H1 (cell line): ENCODE measurements at regions not wholly inside any gene's neighbourhood (a gene's known extent, or its start where the extent isn't known, plus 50 kb on each side); places are given as distances from the start of the nearest gene placed in this dataset.

Experiments
- ATF2 ChIP-seq: IDR thresholded peaks from 2 replicates; pipeline ENCODE4 v1.6.1; 2012; ENCODE audit warnings: low read length, inconsistent platforms
- BACH1 ChIP-seq: IDR thresholded peaks from 2 replicates; pipeline ENCODE4 v1.6.1; 2012; ENCODE audit warnings: low read length, improper control_type of control experiment
- CTCF ChIP-seq, 3 experiments: IDR thresholded peaks; 1 replicate in 2 of 3; 2 replicates in 1 of 3; pipeline versions ENCODE4 v1.5.1 to v1.6.1; 2011; ENCODE audit warnings: low read length in 3 of 3, mild to moderate bottlenecking in 3 of 3, inconsistent platforms in 2 of 3, low read depth in 1 of 3, moderate library complexity in 1 of 3; ENCODE audit not compliant: insufficient read depth in 1 of 3; ENCODE audit errors: control extremely low read depth in 1 of 3
- RNF2 ChIP-seq: fragments of 200-900, 300-1000 bp; sonication (generic); IDR thresholded peaks from 2 replicates; pipeline ENCODE4 v1.7.1; 2016; ENCODE audit warnings: borderline replicate concordance, low read depth, mild to moderate bottlenecking, antibody characterized with exemption, low read length; ENCODE audit not compliant: poor library complexity, severe bottlenecking; ENCODE audit errors: missing control alignments
- SIX5 ChIP-seq: IDR thresholded peaks from 2 replicates; pipeline ENCODE4 v1.6.1; 2011; ENCODE audit warnings: mild to moderate bottlenecking, low read depth, low read length

- no peak for TF ChIP-seq CTCF (IDR thresholded peaks at IDR 0.05; ENCODE audit: control extremely low read depth in 1 of 3, insufficient read depth in 1 of 3, low read depth in 1 of 3, low read length in 3 of 3)
- no peak for TF ChIP-seq SIX5
- no peak for TF ChIP-seq BACH1
- no peak for TF ChIP-seq ATF2
- no peak for TF ChIP-seq RNF2
- TF ChIP-seq, all 59 proteins: peak for 0
Measured at GRCh38 chr1:183704131-183704530, 51.0 kb upstream of the APOBEC4 start (continued).
